ENCODE measurements at regions not wholly inside any gene's neighbourhood (a gene's known extent, or its start where the extent isn't known, plus 50 kb on each side); places are given as distances from the start of the nearest gene placed in this dataset.

DNA sequence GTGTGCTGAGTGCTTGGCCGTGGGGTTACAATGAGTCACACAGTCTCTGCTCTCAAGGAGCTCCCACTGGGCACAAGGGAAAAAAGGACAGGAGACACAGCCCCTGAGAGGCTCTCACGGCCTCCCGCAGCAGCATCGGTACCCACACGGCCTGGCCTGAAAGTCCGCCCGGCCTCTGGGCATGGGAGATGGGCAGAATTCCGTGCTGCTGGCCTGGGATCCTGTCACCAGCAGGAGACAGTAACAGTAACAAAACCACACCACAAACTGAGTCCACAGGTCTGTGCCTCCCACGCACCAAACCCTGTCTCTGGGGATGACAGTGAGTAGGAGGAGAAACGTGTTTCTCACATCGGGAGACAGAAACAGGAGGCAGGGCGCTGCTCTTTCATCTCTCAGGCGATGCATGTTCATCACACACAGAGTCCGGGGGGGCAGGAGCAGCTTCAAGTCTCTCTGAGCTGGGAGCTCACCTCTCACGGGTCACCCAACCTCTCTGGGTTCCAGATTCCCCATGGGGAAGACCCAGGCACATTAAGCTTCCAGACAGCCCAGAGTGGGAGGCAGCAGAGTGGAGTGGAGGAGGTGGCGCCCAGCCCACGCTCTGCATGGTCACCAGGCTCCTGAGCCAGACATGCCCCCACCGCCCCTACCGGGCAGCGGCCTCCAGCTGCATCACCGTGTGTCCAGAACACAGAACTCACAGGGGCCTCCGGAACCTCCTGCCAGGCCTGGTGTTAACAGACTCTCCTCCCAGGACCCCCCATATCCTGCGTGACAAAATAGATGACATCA lies 124.7 kb upstream of the VSTM2B start:
- H3K9me3 ChIP-seq (ENCODE audit: control insufficient read depth, insufficient read depth, low read depth, low read length) = no peaks in the 10 kb centered on the region
- no peaks in the 10 kb centered on the region for H3K36me3 ChIP-seq (ENCODE audit: control insufficient read depth, insufficient read depth, low read length)
- H3K4me1 ChIP-seq (ENCODE audit: control insufficient read depth, insufficient read depth, low read length) = peaks cover 27% of the 10 kb centered on the region
- H3K9ac ChIP-seq (ENCODE audit: low read length) = no peak overlapping the region
- H3K4me3 ChIP-seq (ENCODE audit: low read depth, low read length) = no peak overlapping the region
- H3K27me3 ChIP-seq (ENCODE audit: control insufficient read depth, insufficient read depth, low read length) = peaks cover 44% of the 10 kb centered on the region
- no peak overlapping the region for H3K27ac ChIP-seq (ENCODE audit: low read depth, low read length)

DNA sequence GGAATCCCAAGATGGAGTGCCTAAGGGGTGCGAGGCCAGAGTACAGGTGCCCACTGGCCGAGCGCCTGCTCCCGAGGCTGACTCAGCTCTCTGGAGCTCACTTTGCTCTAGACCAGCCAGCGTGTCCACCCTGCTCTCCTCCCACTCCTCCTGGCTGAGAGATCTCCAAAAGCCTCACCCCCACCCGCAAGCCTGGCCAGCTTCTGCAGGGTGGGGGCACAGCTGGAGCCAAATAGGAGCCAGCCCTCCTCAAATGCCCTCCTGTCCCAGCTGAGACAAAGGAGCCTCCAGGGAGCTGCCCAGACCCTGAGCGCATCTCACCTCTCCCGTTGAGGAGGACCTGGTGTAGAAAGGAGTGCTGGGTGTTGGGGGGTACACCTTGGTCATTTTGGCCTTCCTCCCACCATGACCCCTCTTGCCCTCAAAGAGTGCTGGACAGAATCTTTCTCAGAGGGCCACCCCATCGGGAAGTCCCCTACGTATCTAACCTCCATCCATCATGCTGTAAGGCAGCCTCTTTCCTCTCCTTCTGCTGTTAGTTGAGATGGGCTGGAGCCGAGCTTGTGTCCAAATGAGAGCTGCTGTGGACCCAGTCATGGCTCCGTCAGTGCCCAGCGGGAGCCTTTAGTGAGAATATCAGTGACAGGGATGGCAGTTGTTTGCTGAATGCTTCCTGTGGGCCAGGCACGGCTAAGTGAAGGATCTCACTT lies 123.9 kb upstream of the VSTM2B start:
- no peaks in the 10 kb centered on the region for H3K9me3 ChIP-seq (ENCODE audit: control insufficient read depth, insufficient read depth, low read depth, low read length)
- H3K27me3 ChIP-seq (ENCODE audit: control insufficient read depth, insufficient read depth, low read length) = peaks cover 47% of the 10 kb centered on the region
- no peaks in the 10 kb centered on the region for H3K36me3 ChIP-seq (ENCODE audit: control insufficient read depth, insufficient read depth, low read length)
- H3K27ac ChIP-seq (ENCODE audit: low read depth, low read length) = no peak overlapping the region
- H3K4me1 ChIP-seq (ENCODE audit: control insufficient read depth, insufficient read depth, low read length) = peaks cover 23% of the 10 kb centered on the region
- H3K9ac ChIP-seq (ENCODE audit: low read length) = no peak overlapping the region
- no peak overlapping the region for H3K4me3 ChIP-seq (ENCODE audit: low read depth, low read length)

DNA sequence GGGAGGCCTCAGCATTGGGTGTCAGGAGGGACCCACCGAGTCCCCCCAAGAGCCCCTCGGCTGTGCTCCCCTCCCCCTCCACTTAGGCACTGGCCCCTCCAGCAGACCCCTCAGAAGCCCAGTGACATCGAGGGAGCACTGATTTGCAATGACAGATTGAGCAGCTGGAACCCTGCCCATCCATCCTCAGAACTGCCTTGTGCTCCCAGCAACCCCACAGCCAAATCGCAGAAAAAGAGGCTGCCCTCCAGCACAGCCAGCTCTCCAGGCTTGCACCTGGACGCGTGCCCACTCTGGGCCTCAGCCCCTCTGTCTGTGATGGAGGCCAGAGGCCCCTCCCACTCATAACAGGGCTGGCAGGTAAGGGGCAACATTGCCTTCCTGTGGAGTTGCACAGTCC lies 123.2 kb upstream of the VSTM2B start:
- no peak overlapping the region for H3K4me3 ChIP-seq (ENCODE audit: low read depth, low read length)

DNA sequence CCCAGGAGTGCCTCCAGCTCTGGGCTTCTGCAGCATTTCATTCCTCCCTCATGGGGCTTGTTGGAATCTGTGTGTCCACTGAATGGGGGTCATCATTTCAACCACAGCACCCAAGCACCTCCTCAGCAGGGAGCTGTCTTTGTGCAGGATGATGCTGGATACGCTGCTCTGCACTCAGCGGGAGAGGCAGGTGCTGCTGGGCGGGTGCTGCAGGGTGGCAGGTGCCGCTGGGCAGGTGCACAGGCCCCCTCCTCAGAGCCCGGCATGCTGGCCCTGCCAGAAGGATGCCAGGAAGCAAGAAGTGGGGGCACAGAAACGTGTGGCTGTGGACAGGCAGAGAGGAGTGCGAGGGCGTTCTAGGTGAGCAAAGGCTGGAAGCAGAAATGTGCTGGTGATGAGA lies 121.8 kb upstream of the VSTM2B start:
- Histone ChIP-seq H3K27ac (ENCODE audit: low read depth, low read length) (no peak overlapping the region), H3K27me3 (ENCODE audit: control insufficient read depth, insufficient read depth, low read length) (peaks cover 50% of the 10 kb centered on the region), H3K4me3 (ENCODE audit: low read depth, low read length) (no peak overlapping the region), H3K9ac (ENCODE audit: low read length) (no peak overlapping the region), H3K36me3 (ENCODE audit: control insufficient read depth, insufficient read depth, low read length) (no peaks in the 10 kb centered on the region), H3K4me1 (ENCODE audit: control insufficient read depth, insufficient read depth, low read length) (peaks cover 18% of the 10 kb centered on the region), H3K9me3 (ENCODE audit: control insufficient read depth, insufficient read depth, low read depth, low read length) (no peaks in the 10 kb centered on the region)

More for the DNA sequence above, 123.2 kb upstream of the VSTM2B start:
- Histone ChIP-seq H3K9me3 (ENCODE audit: control insufficient read depth, insufficient read depth, low read depth, low read length) (no peaks in the 10 kb centered on the region), H3K27ac (ENCODE audit: low read depth, low read length) (no peak overlapping the region), H3K9ac (ENCODE audit: low read length) (no peak overlapping the region), H3K27me3 (ENCODE audit: control insufficient read depth, insufficient read depth, low read length) (peaks cover 53% of the 10 kb centered on the region), H3K4me1 (ENCODE audit: control insufficient read depth, insufficient read depth, low read length) (peaks cover 18% of the 10 kb centered on the region), H3K36me3 (ENCODE audit: control insufficient read depth, insufficient read depth, low read length) (no peaks in the 10 kb centered on the region)

DNA sequence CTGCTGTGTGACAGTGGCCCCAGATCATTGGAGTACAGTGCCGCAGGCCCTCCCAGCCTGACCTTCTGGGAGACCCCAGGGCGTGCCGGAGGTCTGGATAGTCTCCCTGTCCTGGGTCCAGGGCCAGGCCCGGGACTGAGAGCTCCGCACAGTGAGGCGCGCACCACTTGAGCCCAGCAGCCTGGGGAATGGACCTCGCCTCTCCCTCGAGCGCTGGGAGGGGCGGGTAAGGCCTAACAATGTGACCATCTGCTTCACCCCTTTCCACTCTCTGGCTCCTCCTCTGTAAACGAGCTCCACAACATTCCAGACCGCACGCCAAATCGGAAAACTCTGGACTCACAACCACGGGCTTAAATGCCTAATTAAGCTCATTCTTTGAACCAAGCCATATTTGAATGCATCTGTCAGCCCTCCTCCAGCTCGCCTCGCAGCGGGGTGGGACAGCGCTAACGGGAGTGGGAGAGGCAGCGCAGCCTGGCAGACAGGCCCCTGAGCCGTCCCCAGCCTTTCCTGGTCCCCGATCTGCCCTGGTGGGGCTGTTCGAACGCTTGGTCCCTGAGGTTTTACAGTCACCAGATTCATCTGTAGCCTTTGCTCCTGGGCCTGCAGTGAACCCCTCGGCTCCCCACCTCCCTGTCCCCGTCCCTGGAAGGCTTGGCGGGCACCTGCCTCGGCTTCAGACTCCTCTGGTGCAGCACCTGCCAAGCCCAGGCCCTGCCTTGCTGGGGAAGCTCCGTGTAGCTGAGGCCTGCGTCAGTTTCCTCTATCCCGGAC lies 120.7 kb upstream of the VSTM2B start:
- Histone ChIP-seq H3K36me3 (ENCODE audit: control insufficient read depth, insufficient read depth, low read length) (no peaks in the 10 kb centered on the region), H3K9me3 (ENCODE audit: control insufficient read depth, insufficient read depth, low read depth, low read length) (no peaks in the 10 kb centered on the region), H3K4me3 (ENCODE audit: low read depth, low read length) (peak overlapping the region; percentile 41; the same call in 1 of the 2 replicates), H3K27ac (ENCODE audit: low read depth, low read length) (no peak overlapping the region), H3K27me3 (ENCODE audit: control insufficient read depth, insufficient read depth, low read length) (peaks cover 45% of the 10 kb centered on the region), H3K9ac (ENCODE audit: low read length) (no peak overlapping the region), H3K4me1 (ENCODE audit: control insufficient read depth, insufficient read depth, low read length) (peaks cover 18% of the 10 kb centered on the region)

DNA sequence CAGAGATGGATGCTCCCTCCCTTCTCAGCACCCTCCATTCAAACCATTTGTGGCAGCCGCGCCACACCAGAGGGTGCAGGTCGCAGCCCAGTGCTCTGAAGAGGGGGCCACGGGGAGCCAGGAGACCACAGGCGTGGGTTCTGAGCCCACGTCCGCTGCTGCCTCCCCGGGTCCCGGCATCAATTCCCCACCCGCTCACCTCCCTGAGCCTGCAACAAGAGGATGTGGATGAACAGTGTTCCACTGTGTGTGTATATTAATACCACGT lies 120.1 kb upstream of the VSTM2B start:
- peaks cover 44% of the 10 kb centered on the region for H3K27me3 ChIP-seq (ENCODE audit: control insufficient read depth, insufficient read depth, low read length)
- H3K4me3 ChIP-seq (ENCODE audit: low read depth, low read length) = no peak overlapping the region; the same call in 1 of the 2 replicates
- H3K9me3 ChIP-seq (ENCODE audit: control insufficient read depth, insufficient read depth, low read depth, low read length) = no peaks in the 10 kb centered on the region
- peaks cover 18% of the 10 kb centered on the region for H3K4me1 ChIP-seq (ENCODE audit: control insufficient read depth, insufficient read depth, low read length)
- H3K27ac ChIP-seq (ENCODE audit: low read depth, low read length) = no peak overlapping the region
- H3K9ac ChIP-seq (ENCODE audit: low read length) = no peak overlapping the region
- H3K36me3 ChIP-seq (ENCODE audit: control insufficient read depth, insufficient read depth, low read length) = no peaks in the 10 kb centered on the region

DNA sequence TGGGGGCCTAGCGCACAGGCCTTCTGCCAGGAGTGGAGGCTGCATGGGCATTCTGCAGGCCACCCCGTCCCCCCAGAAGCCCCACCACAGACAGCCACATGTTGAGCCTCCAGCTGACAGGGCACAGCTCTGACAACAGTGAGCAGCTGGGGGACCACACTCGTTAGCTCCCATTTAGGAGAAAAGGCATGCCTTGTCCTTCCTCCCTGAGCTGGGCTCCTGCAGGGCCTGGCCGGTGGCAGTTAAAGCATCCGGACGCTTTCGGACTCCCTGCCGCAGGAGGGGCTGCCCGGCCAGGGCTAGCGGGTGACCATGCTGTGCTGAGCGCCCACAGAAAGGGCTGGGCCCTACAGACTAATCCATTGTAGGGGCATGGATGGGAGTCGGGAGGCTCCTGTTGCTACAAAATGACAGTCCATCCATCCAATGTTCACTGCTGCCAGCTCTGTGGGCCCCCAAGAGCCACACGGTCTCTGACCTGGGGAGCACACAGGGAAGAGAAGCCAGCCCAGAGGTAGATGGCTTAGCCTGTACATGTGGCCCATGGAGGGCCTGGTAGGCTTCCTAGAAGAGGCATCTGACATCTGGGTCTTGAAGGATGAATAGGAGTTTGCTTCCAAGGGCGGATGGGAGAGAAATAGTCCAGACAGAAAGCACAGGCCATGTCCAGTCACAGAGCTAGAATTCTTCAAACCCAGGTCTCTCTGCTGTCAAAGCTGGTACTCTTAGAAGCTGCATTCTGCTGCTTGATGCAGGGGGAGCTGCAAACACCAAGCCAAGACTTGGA lies 116.5 kb upstream of the VSTM2B start:
- peaks cover 29% of the 10 kb centered on the region; the same call in 1 of the 2 replicates for H3K27me3 ChIP-seq (ENCODE audit: control insufficient read depth, insufficient read depth, low read length)
- no peak overlapping the region for H3K9ac ChIP-seq (ENCODE audit: low read length)
- no peak overlapping the region for H3K4me3 ChIP-seq (ENCODE audit: low read depth, low read length)
- H3K9me3 ChIP-seq (ENCODE audit: control insufficient read depth, insufficient read depth, low read depth, low read length) = no peaks in the 10 kb centered on the region
- H3K27ac ChIP-seq (ENCODE audit: low read depth, low read length) = no peak overlapping the region
- H3K4me1 ChIP-seq (ENCODE audit: control insufficient read depth, insufficient read depth, low read length) = peaks cover 15% of the 10 kb centered on the region
- no peaks in the 10 kb centered on the region for H3K36me3 ChIP-seq (ENCODE audit: control insufficient read depth, insufficient read depth, low read length)

DNA sequence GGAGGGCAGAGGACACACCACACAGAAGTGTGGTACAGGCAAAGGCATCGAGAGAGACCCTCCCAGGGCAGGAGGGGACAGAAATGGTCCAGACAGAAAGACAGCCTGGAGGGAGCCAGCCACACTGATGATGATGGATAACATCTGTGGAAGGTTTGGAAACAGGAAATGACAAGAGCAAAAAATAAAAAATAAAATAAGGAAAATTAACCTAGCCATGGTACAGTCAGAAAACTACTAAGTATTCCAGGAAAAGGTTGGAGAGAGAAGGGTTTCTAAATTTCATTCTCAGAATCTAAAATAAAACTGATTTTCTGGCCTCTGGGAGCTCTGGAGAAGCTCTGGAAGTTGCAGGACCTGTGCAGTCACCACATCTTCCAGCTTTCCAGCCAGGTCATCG lies 115.2 kb upstream of the VSTM2B start:
- H3K27ac ChIP-seq (ENCODE audit: low read depth, low read length) = no peak overlapping the region
- peaks cover 2% of the 10 kb centered on the region for H3K4me1 ChIP-seq (ENCODE audit: control insufficient read depth, insufficient read depth, low read length)
- H3K9me3 ChIP-seq (ENCODE audit: control insufficient read depth, insufficient read depth, low read depth, low read length) = no peaks in the 10 kb centered on the region
- H3K4me3 ChIP-seq (ENCODE audit: low read depth, low read length) = no peak overlapping the region
- H3K27me3 ChIP-seq (ENCODE audit: control insufficient read depth, insufficient read depth, low read length) = peaks cover 16% of the 10 kb centered on the region; the same call in 1 of the 2 replicates
- H3K9ac ChIP-seq (ENCODE audit: low read length) = no peak overlapping the region
- no peaks in the 10 kb centered on the region for H3K36me3 ChIP-seq (ENCODE audit: control insufficient read depth, insufficient read depth, low read length)

DNA sequence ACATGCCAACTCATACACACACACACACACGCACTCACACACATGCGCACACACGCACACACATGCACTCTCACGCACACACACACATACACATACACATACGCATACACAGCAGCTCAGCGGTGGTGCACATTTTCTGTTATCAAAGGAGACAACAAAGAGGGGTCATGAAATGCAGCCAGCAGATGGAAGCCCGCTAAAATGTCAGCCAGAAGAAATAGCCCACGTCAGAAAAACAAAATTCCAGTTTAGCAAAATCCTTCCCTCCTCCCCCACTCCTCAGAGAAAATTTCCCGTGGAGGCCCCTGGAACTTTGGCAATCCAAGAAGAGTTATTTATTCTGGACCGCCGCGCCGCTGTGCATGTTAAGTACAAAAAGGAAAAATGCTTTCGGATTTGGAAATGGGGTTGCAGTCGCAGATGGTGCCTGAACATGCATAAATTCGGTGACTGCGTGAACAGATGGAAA lies 114.6 kb upstream of the VSTM2B start:
- Histone ChIP-seq H3K27ac (ENCODE audit: low read depth, low read length) (no peak overlapping the region), H3K9ac (ENCODE audit: low read length) (no peak overlapping the region), H3K9me3 (ENCODE audit: control insufficient read depth, insufficient read depth, low read depth, low read length) (no peaks in the 10 kb centered on the region), H3K27me3 (ENCODE audit: control insufficient read depth, insufficient read depth, low read length) (peaks cover 11% of the 10 kb centered on the region; the same call in 1 of the 2 replicates), H3K36me3 (ENCODE audit: control insufficient read depth, insufficient read depth, low read length) (no peaks in the 10 kb centered on the region), H3K4me3 (ENCODE audit: low read depth, low read length) (no peak overlapping the region), H3K4me1 (ENCODE audit: control insufficient read depth, insufficient read depth, low read length) (no peaks in the 10 kb centered on the region)

DNA sequence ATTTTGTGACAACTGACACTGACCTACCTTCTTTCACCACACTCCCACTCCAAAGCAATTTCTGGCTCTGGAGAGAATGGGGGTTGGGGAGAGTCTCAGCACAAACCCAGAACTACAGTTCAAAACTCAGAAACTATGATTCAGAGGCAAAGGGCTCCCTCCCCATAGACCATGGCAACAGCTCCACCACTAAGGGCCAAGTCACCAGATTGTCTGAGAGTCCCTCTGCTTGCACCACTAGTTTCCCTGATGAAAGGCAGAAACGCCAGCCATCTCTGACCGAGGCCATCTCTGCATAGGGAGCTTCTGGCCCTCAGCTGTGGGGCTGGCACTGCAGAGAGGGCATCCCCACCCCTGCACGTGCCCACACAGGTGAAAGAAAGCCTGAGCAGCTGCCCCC lies 112.4 kb upstream of the VSTM2B start:
- Histone ChIP-seq H3K36me3 (ENCODE audit: control insufficient read depth, insufficient read depth, low read length) (no peaks in the 10 kb centered on the region), H3K4me3 (ENCODE audit: low read depth, low read length) (no peak overlapping the region), H3K27me3 (ENCODE audit: control insufficient read depth, insufficient read depth, low read length) (0 out of 2 replicates have a peak, but pooled peaks cover 2% of the 10 kb centered on the region), H3K9me3 (ENCODE audit: control insufficient read depth, insufficient read depth, low read depth, low read length) (no peaks in the 10 kb centered on the region), H3K9ac (ENCODE audit: low read length) (no peak overlapping the region), H3K27ac (ENCODE audit: low read depth, low read length) (no peak overlapping the region), H3K4me1 (ENCODE audit: control insufficient read depth, insufficient read depth, low read length) (no peaks in the 10 kb centered on the region)
